ENCODE measurements at regions not wholly inside any gene's neighbourhood (a gene's known extent, or its start where the extent isn't known, plus 50 kb on each side); places are given as distances from the start of the nearest gene placed in this dataset.

DNA sequence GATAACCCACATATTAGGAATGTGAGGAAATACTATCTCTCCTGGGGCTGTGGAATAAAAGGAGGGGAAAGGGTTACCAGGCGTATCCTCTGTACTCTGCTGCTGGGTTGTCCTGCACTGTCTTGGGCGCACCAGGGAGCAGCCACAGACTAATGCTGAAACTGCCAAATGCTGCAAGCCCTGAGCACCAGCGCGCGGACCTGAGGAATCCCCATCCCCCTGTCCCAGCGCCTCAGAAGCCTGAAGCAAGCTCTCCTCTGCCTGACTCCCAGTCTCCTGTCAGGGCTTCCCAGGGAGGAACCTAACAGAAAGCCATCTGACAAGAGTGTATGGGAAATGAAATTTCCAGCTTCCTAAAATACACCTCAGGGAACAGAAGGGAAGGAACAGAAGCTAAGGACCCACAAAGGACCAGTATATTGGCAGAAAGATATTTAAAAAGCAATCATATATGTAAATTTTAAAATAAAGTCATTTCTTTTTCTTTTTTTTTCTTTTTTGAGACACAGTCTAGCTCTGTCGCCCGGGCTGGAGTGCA, 158.3 kb upstream of the C2CD4B start:
- BruUV-seq (replicated peaks) = no TSS peak
- Mint-ChIP-seq H3K9me3 (ENCODE audit: low read depth, unreplicated experiment) (peaks cover 2% of the 10 kb centered on the region), H3K4me1 (ENCODE audit: low read depth, unreplicated experiment) (no peaks in the 10 kb centered on the region), H3K36me3 (ENCODE audit: insufficient read depth, unreplicated experiment) (no peaks in the 10 kb centered on the region), H3K4me3 (ENCODE audit: low read depth, unreplicated experiment) (no peak overlapping the region), H3K27ac (ENCODE audit: unreplicated experiment) (no peak overlapping the region), H3K27me3 (ENCODE audit: unreplicated experiment) (no peaks in the 10 kb centered on the region)
- CTCF ChIA-PET = no interaction called here
- TF ChIP-seq, protein P1, sequence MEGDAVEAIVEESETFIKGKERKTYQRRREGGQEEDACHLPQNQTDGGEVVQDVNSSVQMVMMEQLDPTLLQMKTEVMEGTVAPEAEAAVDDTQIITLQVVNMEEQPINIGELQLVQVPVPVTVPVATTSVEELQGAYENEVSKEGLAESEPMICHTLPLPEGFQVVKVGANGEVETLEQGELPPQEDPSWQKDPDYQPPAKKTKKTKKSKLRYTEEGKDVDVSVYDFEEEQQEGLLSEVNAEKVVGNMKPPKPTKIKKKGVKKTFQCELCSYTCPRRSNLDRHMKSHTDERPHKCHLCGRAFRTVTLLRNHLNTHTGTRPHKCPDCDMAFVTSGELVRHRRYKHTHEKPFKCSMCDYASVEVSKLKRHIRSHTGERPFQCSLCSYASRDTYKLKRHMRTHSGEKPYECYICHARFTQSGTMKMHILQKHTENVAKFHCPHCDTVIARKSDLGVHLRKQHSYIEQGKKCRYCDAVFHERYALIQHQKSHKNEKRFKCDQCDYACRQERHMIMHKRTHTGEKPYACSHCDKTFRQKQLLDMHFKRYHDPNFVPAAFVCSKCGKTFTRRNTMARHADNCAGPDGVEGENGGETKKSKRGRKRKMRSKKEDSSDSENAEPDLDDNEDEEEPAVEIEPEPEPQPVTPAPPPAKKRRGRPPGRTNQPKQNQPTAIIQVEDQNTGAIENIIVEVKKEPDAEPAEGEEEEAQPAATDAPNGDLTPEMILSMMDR (IDR thresholded peaks at IDR 0.05; ENCODE audit: unreplicated experiment) = no peak
- DNase-seq = no peak
- intact Hi-C loops (cut with micrococcal nuclease; ENCODE audit: unreplicated experiment) = no loop called here

GRCh38 chr15:62324382-62324781, 159.3 kb upstream of the C2CD4B start:
- no peak overlapping the region for H3K27ac Mint-ChIP-seq (ENCODE audit: unreplicated experiment)

GRCh38 chr15:62325597-62325996, 160.5 kb upstream of the C2CD4B start:
- Mint-ChIP-seq H3K27me3 (ENCODE audit: unreplicated experiment) (no peaks in the 10 kb centered on the region), H3K9me3 (ENCODE audit: low read depth, unreplicated experiment) (no peaks in the 10 kb centered on the region), H3K4me1 (ENCODE audit: low read depth, unreplicated experiment) (no peaks in the 10 kb centered on the region), H3K27ac (ENCODE audit: unreplicated experiment) (no peak overlapping the region), H3K36me3 (ENCODE audit: insufficient read depth, unreplicated experiment) (no peaks in the 10 kb centered on the region), H3K4me3 (ENCODE audit: low read depth, unreplicated experiment) (no peak overlapping the region)
- TF ChIP-seq, protein P1 (IDR thresholded peaks at IDR 0.05; ENCODE audit: unreplicated experiment) = no peak
- no peak for DNase-seq
- no TSS peak for BruUV-seq (replicated peaks)
- intact Hi-C loops (cut with micrococcal nuclease; ENCODE audit: unreplicated experiment) = no loop called here
- CTCF ChIA-PET = no interaction called here

More at GRCh38 chr15:62324382-62324781, 159.3 kb upstream of the C2CD4B start:
- intact Hi-C loops (cut with micrococcal nuclease; ENCODE audit: unreplicated experiment) = no loop called here
- Mint-ChIP-seq H3K27me3 (ENCODE audit: unreplicated experiment) (no peaks in the 10 kb centered on the region), H3K9me3 (ENCODE audit: low read depth, unreplicated experiment) (peaks cover 2% of the 10 kb centered on the region), H3K4me1 (ENCODE audit: low read depth, unreplicated experiment) (no peaks in the 10 kb centered on the region), H3K36me3 (ENCODE audit: insufficient read depth, unreplicated experiment) (no peaks in the 10 kb centered on the region), H3K4me3 (ENCODE audit: low read depth, unreplicated experiment) (no peak overlapping the region)
- no TSS peak for BruUV-seq (replicated peaks)
- TF ChIP-seq, protein P1 (IDR thresholded peaks at IDR 0.05; ENCODE audit: unreplicated experiment) = no peak
- DNase-seq = no peak
- CTCF ChIA-PET = interaction anchor here (0.6 kb wide), 1 partner anchor 228 kb away, joined by 5 read pairs; no protein-coding TSS in a partner anchor

GRCh38 chr15:62326460-62327011, 161.5 kb upstream of the C2CD4B start:
- intact Hi-C loops (cut with micrococcal nuclease; ENCODE audit: unreplicated experiment) = no loop called here
- no peak overlapping the region for H3K4me3 Mint-ChIP-seq (ENCODE audit: low read depth, unreplicated experiment)
- no peaks in the 10 kb centered on the region for H3K27me3 Mint-ChIP-seq (ENCODE audit: unreplicated experiment)
- DNase-seq = no peak
- CTCF ChIA-PET = interaction anchor here (0.6 kb wide), 1 partner anchor 1292 kb away, joined by 4 read pairs; no protein-coding TSS in a partner anchor
- H3K4me1 Mint-ChIP-seq (ENCODE audit: low read depth, unreplicated experiment) = no peaks in the 10 kb centered on the region
- no peak overlapping the region for H3K27ac Mint-ChIP-seq (ENCODE audit: unreplicated experiment)
- no peaks in the 10 kb centered on the region for H3K9me3 Mint-ChIP-seq (ENCODE audit: low read depth, unreplicated experiment)
- no TSS peak for BruUV-seq (replicated peaks)
- H3K36me3 Mint-ChIP-seq (ENCODE audit: insufficient read depth, unreplicated experiment) = no peaks in the 10 kb centered on the region
- TF ChIP-seq, protein P1 (IDR thresholded peaks at IDR 0.05; ENCODE audit: unreplicated experiment) = no peak

All from Calu3 (cell line).